ENCODE measurements at regions not wholly inside any gene's neighbourhood (a gene's known extent, or its start where the extent isn't known, plus 50 kb on each side); places are given as distances from the start of the nearest gene placed in this dataset.
A peak's percentile ranks its signal among the peaks of the same experiment; 100 is the strongest.

DNA sequence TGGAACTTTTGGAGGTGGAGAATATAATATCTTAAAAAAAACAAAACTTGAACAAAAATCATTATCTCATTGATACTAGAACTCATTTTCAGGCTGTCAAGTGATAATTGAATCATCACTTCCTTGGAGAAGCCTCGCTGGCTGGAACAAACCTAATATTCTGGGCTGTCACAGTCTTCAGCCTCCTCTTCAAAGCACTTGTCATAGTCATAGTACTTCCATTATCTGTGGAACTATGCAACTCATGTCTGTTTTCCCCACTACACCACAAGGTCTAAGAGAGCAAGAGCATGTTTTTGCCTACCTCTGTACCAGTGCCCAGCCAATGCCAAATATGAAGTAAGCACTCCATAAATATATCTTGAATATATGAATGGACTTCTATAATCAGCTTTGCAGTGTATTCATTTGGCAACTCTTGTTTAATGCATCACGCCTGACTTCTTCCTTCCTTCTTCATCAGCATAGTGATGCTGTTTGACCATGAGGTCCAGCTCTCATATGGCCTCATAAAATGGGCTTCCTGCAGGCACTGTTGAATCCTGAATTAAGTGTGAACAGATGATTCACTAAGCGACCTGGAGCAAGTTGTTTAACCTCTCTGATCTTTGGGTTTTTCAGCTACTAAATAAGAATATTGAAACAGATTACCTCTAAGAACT is 86.6 kb upstream of the SNRK start:
- no peaks in the 10 kb centered on the region for H3K36me3 Mint-ChIP-seq (ENCODE audit: insufficient read depth)
- ATAC-seq (replicated peaks) = no peak
- peaks cover 9 to 19% of the 10 kb centered on the region in 2 donors for H3K27me3 Mint-ChIP-seq
- no peaks in the 10 kb centered on the region for H3K9me3 Mint-ChIP-seq
- no peak overlapping the region for H3K27ac Mint-ChIP-seq
- no peak overlapping the region for H3K4me3 Mint-ChIP-seq
- no peak for DNase-seq
- peaks cover 11 to 13% of the 10 kb centered on the region in 2 donors for H3K4me1 Mint-ChIP-seq (ENCODE audit: low read depth in 2 of 2)

DNA sequence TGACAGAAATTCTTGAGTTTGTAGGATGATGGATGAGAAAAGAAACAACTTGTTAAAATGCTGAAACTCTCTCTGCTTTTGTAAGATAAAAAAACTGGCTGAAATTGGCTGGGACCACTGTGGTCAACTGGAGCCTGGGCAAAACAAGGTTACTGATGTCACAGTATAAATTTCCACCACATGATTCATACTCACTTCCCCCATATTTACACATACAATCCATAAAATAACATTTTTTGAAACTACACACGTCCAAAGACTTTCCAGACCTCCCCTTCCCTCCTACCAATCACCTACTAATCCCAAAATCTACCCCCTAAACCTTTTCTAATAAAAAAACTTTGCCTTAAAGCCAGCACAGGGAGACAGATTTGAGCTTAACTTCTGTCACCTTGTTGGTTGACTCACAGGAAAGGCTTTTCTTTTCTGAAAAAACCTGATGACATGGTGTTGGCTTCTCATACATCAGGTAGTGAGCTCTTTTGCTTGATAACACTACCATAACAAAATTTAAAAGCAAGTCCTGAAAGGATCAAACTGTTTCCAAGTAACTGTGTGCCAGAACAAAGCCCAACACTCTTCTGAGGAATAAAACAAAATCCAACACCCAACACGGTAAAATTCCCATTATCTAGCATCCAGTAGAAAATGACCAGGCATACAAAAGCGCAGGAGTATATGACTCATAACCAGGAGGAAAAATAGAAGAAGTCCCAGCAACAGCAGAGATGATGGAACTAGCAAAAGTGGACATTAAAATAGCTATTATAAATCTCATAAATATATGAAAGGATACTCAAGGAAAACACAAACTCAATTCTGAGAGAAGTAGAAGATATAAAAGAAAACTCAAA is 87.3 kb upstream of the SNRK start:
- no peak for ATAC-seq (replicated peaks)
- Mint-ChIP-seq H3K4me1 (ENCODE audit: low read depth in 2 of 2) (peaks cover 18 to 20% of the 10 kb centered on the region in 2 donors), H3K4me3 (no peak overlapping the region), H3K9me3 (no peaks in the 10 kb centered on the region), H3K36me3 (ENCODE audit: insufficient read depth) (no peaks in the 10 kb centered on the region), H3K27ac (no peak overlapping the region), H3K27me3 (peaks cover 9 to 19% of the 10 kb centered on the region in 2 donors)
- DNase-seq = no peak

DNA sequence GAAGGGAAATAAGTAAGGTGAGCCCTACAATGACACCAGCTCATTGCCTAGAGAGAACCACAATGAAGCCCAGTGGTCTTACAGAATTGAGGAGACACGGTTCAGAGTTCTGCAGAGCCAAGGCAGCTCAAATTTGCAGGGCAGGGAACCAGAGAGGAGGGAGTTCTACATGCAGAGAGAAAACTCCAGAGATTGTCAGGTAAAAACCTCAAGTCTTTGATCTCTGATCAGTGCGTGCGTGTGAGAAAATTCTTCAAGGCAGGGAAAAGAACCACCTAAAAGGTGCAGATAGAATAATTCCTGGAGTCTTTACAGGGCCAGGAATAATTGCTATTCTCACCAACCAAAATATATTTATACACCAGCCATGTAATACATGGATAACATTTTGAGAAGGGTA is 88.0 kb upstream of the SNRK start:
- Mint-ChIP-seq H3K27ac (no peak overlapping the region), H3K4me3 (no peak overlapping the region), H3K4me1 (ENCODE audit: low read depth in 2 of 2) (peaks cover 24 to 25% of the 10 kb centered on the region in 2 donors), H3K27me3 (peaks cover 9 to 19% of the 10 kb centered on the region in 2 donors), H3K36me3 (ENCODE audit: insufficient read depth) (no peaks in the 10 kb centered on the region), H3K9me3 (no peaks in the 10 kb centered on the region)
- ATAC-seq (replicated peaks) = no peak
- DNase-seq = no peak

DNA sequence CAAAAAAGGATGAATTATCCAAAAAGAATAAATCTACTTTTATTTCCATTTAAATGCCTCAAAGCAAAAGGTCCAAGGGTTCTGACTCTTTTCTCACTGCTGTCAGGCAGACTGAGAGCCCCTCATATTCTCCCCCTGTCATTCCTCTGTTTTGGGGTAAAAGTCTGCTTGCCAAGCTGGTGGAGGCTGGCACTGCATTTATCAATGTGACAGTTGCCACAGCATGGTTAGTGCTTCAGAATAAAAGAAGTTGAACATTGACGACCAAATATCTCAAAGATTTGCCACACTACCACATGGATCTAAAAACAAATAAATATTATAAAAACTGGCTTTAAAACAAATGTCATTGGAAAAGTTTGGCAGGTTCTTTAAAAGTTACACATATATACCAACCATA is 89.2 kb upstream of the SNRK start:
- H3K27me3 Mint-ChIP-seq = peaks cover 9 to 19% of the 10 kb centered on the region in 2 donors
- H3K27ac Mint-ChIP-seq = peak overlapping the region in 1 of 2 donors; percentile 14
- ATAC-seq (replicated peaks) (no peak), DNase-seq (no peak)
- peaks cover 28 to 35% of the 10 kb centered on the region in 2 donors for H3K4me1 Mint-ChIP-seq (ENCODE audit: low read depth in 2 of 2)
- no peaks in the 10 kb centered on the region for H3K9me3 Mint-ChIP-seq
- no peak overlapping the region for H3K4me3 Mint-ChIP-seq
- no peaks in the 10 kb centered on the region for H3K36me3 Mint-ChIP-seq (ENCODE audit: insufficient read depth)

DNA sequence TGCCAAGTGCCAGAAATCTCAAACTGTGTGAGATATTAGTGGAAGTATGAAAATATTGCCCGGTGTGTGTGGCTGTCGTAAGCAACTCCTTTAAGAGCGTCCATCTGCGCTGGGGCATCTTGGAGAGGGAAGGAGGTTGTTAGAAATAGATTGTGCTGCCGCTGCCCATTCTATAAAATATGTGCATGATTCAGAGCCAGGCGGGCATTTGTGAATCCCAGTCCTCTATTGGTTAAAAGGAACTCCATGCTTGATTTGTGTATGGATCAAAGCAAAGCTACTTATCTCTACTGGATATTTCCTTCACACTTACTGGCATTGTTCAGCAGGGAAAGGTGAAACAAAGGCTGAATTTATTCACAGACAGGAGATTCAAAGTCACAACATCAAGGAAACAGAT is 89.6 kb upstream of the SNRK start:
- peaks cover 9 to 19% of the 10 kb centered on the region in 2 donors for H3K27me3 Mint-ChIP-seq
- no peaks in the 10 kb centered on the region for H3K9me3 Mint-ChIP-seq
- DNase-seq (no peak), ATAC-seq (replicated peaks) (no peak)
- H3K36me3 Mint-ChIP-seq (ENCODE audit: insufficient read depth) = no peaks in the 10 kb centered on the region
- peaks cover 28 to 35% of the 10 kb centered on the region in 2 donors for H3K4me1 Mint-ChIP-seq (ENCODE audit: low read depth in 2 of 2)
- H3K27ac Mint-ChIP-seq = no peak overlapping the region
- H3K4me3 Mint-ChIP-seq = no peak overlapping the region

DNA sequence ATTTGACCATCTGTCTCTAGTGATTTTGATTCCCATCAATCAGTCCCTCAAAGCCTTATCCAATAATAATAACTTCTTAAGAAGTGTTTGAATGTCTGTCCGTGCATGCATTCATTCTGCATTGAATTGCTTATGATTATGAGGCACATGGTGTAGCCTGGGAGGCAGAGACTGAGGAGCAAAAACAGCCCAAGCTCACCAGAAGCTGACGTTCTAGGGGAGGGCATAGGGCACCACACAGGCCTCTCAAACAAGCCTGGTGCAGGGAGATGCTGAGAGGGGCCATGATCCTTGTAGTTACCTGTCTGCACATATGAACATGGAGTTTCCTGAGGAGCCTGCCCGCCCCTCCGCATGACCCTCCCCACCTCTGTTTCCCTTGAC is 89.2 kb upstream of the POMGNT2 start:
- Mint-ChIP-seq H3K36me3 (ENCODE audit: insufficient read depth) (no peaks in the 10 kb centered on the region), H3K27me3 (peaks cover 4 to 10% of the 10 kb centered on the region in 2 donors), H3K27ac (peak overlapping the region; percentile 93 to 94), H3K9me3 (no peaks in the 10 kb centered on the region), H3K4me1 (ENCODE audit: low read depth in 2 of 2) (peaks cover 27 to 35% of the 10 kb centered on the region in 2 donors), H3K4me3 (peak overlapping the region in 1 of 2 donors; percentile 71)
- ATAC-seq (replicated peaks) (no peak), DNase-seq (no peak)

DNA sequence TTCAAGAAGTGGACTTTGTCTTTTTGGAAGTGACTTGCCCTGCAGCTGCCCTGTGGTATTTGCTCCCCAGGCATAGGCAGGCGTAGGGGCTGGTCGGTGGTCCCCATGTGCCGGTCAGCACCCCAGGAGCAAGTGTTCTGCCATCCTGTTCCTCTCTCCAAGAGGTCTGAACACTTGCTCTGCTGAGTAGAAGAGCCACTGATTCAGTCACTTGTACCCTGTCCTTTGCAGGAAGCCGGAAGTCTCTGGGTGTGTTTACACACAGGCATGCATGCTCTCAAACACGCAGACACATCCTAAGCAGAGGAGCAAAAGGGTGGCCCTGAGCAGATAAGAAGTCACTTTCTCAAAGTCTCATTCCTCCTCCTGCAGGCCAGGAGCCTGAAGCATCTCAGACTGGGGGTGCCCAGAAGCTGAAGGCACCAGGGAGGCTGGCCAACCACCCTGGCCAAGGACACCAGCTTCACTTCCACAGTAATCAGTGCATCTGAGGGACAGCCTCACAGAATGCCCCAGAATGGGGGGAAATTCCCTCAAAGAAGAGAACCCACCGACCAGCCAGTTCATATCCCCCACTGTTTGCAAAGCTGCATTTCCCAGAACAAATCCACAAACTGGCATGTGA is 88.7 kb upstream of the POMGNT2 start:
- H3K4me1 Mint-ChIP-seq (ENCODE audit: low read depth in 2 of 2) = peaks cover 25 to 35% of the 10 kb centered on the region in 2 donors
- no peaks in the 10 kb centered on the region for H3K9me3 Mint-ChIP-seq
- ATAC-seq (replicated peaks) = peak; percentile 95
- H3K36me3 Mint-ChIP-seq (ENCODE audit: insufficient read depth) = no peaks in the 10 kb centered on the region
- DNase-seq = peak; percentile 10 to 23 (median 16)
- H3K27ac Mint-ChIP-seq = peak overlapping the region; percentile 93 to 94
- H3K4me3 Mint-ChIP-seq = peak overlapping the region; percentile 62 to 71
- H3K27me3 Mint-ChIP-seq = peaks cover 0 to 8% of the 10 kb centered on the region in 2 donors

DNA sequence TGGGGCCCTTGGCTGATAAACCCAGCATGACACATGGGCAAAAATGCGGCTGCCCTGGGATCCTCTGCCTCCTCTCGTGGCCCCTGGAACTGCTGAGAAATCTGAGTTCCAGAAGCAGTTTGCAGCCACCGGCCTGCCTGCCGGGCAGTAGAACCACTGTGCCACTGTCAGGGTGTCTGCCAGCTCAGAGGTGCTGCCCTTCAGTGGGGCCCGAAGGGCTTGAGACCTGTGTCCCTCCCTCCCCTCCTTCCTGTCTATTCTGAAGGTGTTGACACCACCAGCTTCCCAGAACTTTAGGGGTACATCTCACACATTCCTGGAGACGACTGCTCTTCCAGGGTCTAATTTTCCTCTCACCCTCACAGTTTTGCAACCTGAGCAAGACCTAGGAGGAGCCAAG is 88.2 kb upstream of the POMGNT2 start:
- ATAC-seq (replicated peaks) = peak; percentile 35
- H3K4me3 Mint-ChIP-seq = peak overlapping the region; percentile 62 to 71
- H3K4me1 Mint-ChIP-seq (ENCODE audit: low read depth in 2 of 2) = peaks cover 25 to 34% of the 10 kb centered on the region in 2 donors
- H3K36me3 Mint-ChIP-seq (ENCODE audit: insufficient read depth) = no peaks in the 10 kb centered on the region
- H3K27me3 Mint-ChIP-seq = peaks cover 0 to 4% of the 10 kb centered on the region in 2 donors
- DNase-seq = no peak
- no peaks in the 10 kb centered on the region for H3K9me3 Mint-ChIP-seq
- H3K27ac Mint-ChIP-seq = peak overlapping the region; percentile 93 to 94

DNA sequence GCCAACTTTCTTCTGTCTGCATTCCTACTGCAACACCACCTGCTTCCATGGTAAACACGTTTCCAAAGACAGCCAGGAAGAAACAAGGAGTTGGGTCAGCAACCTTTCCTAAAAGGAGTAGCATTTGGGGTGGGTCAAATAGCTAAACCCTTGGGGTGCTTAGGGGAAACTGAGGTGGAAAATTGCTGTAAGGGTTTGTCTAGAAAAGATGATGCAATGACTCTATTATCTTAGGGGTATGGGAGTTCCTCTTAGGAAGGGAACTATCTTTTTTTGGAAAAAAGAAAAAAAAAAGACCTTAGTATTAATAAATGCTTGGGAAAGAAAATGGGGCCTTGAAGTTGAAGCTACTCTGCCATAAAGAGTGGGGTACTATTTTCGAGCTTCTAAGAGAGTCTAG is 86.1 kb upstream of the POMGNT2 start:
- Mint-ChIP-seq H3K4me1 (ENCODE audit: low read depth in 2 of 2) (peaks cover 23 to 30% of the 10 kb centered on the region in 2 donors), H3K27ac (peak overlapping the region in 1 of 2 donors; percentile 94)
- ATAC-seq (replicated peaks) = no peak

DNA sequence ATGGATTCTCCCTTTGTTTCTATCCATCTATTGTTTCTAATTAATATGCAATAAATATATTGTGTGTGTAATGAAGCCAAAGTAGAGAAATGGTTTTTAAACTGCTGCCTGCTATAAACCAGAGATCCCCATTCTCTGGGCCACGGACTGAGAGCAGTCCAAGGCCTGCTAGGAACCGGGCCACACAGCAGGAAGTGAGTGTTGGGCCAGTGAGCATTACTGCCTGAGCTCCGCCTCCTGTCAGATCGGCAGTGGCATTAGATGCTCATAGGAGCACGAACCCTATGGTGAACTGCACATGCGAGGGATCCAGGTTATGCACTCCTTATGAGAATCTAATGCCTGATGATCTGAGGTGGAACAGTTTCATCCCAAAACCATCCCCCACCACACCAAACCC is 85.2 kb upstream of the POMGNT2 start:
- ATAC-seq (replicated peaks) (no peak), DNase-seq (no peak)
- Mint-ChIP-seq H3K36me3 (ENCODE audit: insufficient read depth) (no peaks in the 10 kb centered on the region), H3K9me3 (no peaks in the 10 kb centered on the region), H3K27ac (no peak overlapping the region), H3K4me3 (no peak overlapping the region), H3K27me3 (no peaks in the 10 kb centered on the region), H3K4me1 (ENCODE audit: low read depth in 2 of 2) (peaks cover 23 to 30% of the 10 kb centered on the region in 2 donors)

More for the DNA sequence above, 86.1 kb upstream of the POMGNT2 start:
- DNase-seq = no peak
- no peaks in the 10 kb centered on the region for H3K27me3 Mint-ChIP-seq
- H3K4me3 Mint-ChIP-seq = no peak overlapping the region
- H3K36me3 Mint-ChIP-seq (ENCODE audit: insufficient read depth) = no peaks in the 10 kb centered on the region
- no peaks in the 10 kb centered on the region for H3K9me3 Mint-ChIP-seq

DNA sequence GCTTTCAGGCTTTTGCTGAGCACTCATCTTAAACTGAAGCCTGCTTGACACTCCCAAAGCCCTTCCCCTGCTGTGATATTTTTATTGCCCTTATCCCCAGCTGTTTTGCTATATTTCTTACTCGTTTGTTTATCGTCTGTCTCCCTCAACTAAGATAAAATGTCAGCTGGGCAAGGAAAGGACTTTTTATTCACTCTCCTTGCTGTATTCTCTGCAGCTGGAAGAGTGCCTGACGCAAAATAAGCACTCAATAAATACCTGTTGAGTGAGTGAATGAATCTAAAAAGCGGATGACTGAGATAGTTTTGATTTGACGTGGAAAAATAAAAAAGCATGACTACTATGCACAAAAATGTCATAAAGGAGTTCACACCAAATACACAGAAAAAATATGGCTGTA is 84.8 kb upstream of the POMGNT2 start:
- Mint-ChIP-seq H3K4me1 (ENCODE audit: low read depth in 2 of 2) (peaks cover 23 to 27% of the 10 kb centered on the region in 2 donors), H3K27ac (no peak overlapping the region), H3K27me3 (no peaks in the 10 kb centered on the region), H3K4me3 (no peak overlapping the region), H3K9me3 (no peaks in the 10 kb centered on the region), H3K36me3 (ENCODE audit: insufficient read depth) (no peaks in the 10 kb centered on the region)
- ATAC-seq (replicated peaks) (no peak), DNase-seq (no peak)

DNA sequence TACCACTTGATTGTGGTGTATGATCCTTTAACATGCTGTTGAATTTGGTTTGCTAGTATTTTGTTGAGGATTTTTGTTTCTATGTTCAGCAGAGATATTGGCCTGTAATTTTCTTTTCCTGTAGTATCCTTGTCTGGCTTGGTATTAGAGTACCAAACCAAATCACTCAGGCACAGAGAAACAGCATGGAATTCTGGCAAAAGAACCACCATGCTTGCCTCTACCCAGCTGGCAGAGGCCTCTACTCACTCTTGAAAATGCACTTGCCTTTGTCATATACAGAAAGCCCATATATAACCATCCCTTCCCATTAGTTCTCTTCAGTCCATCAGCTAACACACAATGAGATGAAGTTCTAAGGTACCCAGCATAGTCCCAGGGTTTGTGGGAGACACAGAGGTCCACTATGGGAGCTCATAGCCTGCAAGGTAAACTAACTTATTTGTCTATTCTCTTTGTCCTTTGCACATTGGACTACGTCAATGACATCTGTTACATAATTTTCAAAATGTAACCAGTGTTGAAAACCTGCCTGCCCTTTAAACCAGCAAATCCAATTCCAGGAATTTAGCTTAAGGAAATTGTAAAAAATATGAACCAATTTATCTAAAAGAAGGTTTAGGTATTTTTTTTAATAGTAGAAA is 82.1 kb upstream of the POMGNT2 start:
- no peaks in the 10 kb centered on the region for H3K36me3 Mint-ChIP-seq (ENCODE audit: insufficient read depth)
- no peak overlapping the region for H3K27ac Mint-ChIP-seq

DNA sequence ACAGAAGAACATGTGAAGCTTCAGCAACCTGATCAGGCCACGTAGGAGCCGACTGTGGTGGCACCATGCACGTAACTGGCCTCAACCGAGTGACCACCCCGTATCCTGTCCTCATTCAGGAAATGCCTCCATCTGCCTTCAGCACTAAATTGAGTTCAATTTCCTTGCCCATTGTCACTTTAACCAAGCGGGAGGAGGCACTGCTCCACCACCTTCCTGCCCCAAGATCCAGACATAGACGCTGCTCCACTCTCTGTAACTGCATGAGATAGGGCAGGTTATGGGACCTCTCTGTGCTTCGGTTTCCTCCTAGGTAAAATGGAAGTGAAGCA is 80.1 kb upstream of the POMGNT2 start:
- ATAC-seq (replicated peaks) (no peak), DNase-seq (no peak)
- Mint-ChIP-seq H3K27ac (no peak overlapping the region), H3K4me3 (no peak overlapping the region), H3K9me3 (no peaks in the 10 kb centered on the region), H3K36me3 (ENCODE audit: insufficient read depth) (no peaks in the 10 kb centered on the region), H3K4me1 (ENCODE audit: low read depth in 2 of 2) (peaks cover 12 to 22% of the 10 kb centered on the region in 2 donors), H3K27me3 (no peaks in the 10 kb centered on the region)

More for the DNA sequence above, 82.1 kb upstream of the POMGNT2 start:
- Mint-ChIP-seq H3K27me3 (no peaks in the 10 kb centered on the region), H3K9me3 (no peaks in the 10 kb centered on the region), H3K4me3 (no peak overlapping the region), H3K4me1 (ENCODE audit: low read depth in 2 of 2) (peaks cover 3 to 15% of the 10 kb centered on the region in 2 donors)
- DNase-seq (no peak), ATAC-seq (replicated peaks) (no peak)
